ENCODE measurements at regions not wholly inside any gene's neighbourhood (a gene's known extent, or its start where the extent isn't known, plus 50 kb on each side); places are given as distances from the start of the nearest gene placed in this dataset.
"Not testable (repeated sequence)": the region's sequence is repeated elsewhere in the genome, so short reads cannot be mapped to it uniquely, and the experiment has no call there.

DNA sequence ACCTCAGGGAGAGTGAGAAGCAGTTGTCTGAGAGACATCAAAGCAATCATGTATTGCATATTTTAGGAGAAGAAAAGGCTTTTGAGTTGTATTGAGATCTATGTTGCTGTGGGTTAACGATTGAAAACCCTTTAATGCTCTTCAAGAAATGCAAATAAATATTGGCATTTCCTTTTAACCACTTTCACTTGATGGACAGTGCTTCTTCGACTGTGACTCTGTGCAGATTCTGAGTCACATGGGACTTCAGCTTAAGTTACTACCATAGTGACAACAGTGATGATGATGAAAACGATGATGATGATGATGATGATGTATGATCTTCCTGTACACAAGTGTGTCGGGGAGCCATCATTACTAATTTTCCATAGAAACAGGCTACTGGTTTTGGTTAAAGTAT lies 181.8 kb downstream of the AKAIN1 start:
- DNase-seq, result no peak

DNA sequence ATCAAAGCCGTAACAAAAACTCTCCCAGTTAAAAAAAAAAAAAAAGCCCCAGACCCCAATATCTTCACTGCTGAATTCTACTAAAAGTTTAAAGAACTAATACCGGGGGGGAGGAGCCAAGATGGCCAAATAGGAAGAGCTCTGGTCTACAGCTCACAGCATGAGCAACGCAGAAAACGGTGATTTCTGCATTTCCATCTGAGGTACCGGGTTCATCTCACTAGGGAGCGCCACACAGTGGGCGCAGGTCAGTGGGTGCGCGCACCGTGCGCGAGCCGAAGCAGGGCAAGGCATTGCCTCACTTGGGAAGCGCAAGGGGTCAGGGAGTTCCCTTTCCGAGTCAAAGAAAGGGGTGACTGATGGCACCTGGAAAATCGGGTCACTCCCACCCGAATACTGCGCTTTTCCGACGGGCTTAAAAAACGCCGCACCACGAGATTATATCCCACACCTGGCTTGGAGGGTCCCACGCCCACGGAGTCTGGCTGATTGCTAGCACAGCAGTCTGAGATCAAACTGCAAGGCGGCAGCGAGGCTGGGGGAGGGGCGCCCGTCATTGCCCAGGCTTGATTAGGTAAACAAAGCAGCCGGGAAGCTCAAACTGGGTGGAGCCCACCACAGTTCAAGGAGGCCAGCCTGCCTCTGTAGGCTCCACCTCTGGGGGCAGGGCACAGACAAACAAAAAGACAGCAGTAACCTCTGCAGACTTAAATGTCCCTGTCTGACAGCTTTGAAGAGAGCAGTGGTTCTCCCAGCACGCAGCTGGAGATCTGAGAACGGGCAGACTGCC lies 192.8 kb downstream of the AKAIN1 start:
- DNase-seq, result not testable (repeated sequence)

DNA sequence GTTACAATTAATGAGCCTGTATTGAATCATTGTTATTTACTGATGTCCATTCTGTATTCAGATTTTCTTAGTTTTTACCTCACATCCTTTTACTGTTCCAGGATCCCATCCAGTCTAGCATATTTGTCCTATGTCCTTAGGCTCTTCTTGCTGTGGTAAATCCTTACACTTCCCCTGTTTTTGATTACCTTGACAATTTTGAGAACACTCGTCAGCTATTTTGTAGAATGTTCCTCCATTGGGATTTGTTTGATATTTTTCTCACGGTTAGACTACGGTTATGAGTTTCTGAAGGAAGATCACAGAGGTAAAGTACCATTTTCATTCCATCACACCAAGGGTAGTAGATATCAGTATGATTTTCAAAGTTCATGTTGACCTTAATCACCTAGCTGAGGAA lies 202.3 kb downstream of the AKAIN1 start:
- DNase-seq, result no peak

DNA sequence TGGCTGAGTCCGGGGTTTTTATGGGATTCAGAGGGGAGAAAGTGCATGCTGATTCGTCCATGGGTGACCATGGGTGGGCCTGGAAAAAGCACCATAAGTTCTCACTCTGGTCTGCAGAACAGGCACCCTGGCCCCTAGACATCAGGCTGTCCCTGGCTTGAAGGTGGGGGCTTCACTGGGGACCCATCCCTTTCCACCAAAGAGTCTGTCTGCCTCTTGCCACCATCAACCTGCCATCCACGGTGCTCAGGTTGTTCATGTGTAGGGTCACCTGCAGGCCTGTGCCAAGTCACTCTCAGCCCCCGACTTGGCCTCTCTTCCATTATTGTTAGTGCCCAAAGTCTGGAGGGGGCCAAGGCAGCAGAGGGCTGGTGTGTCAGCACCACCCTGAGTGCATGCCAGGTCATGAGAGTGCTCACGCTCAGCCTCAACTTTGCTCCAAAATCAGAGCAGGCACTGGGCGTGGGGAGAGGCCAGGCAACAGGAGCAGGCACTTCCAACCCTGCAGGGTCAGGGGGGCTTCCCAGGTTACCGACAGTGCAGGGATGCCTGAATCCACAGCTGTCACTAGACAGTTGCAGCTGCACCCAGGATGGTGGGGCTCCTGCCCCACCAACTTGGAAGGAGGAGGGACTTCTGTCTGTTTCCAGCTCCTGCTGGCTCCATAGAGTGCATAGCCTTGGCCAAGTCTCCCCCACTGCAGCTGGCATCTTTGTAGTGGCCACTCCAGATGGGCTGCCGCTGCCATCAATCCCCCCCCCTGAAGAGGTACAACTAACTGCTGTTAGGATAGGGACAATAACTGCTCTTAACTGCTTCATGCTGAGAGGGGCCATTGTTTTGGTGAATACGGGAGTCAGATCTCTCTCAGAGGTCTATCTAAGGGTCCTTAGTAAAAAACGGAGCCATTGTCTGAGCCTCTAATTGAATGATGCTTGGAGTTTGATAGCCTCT lies 209.3 kb downstream of the AKAIN1 start:
- DNase-seq, result no peak

DNA sequence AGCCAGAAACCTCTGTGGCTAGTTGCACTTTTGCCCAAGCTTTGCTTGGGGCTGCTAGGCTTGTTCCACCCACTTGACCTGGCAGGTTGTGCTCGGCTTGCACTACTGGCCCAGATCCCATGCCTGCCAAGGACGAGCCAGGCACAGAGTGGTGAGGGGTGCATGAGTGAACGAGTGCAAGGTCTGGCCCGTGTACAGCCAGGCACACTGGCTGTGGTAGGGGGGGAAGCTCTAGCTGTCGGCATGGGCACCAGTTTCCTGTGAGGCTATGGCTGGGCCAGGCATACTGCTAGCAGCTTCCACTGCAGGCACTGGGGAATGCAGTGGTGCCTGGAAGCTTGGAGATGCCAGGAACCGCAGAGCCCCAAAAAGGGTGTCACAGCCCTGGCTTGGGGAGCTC lies 210.4 kb downstream of the AKAIN1 start:
- DNase-seq, result no peak

DNA sequence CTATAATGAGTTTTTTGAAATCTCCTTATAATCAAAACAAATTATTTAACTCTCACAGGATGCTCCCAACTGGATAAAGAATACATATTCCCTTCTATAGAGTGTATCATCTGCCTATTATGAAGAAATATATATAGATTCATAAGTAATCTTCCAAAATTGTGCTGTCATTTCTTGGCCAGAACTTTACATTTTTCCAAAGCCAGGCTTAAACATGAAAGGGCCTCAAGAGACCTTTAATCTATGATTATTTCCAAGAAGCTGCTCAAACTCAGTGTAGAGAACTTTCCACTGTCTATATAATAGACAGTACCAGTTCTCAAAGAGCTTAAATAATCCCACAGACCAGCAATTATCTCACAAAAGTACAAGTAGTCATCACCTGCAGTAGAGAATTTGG lies 211.0 kb downstream of the AKAIN1 start:
- no peak for DNase-seq

DNA sequence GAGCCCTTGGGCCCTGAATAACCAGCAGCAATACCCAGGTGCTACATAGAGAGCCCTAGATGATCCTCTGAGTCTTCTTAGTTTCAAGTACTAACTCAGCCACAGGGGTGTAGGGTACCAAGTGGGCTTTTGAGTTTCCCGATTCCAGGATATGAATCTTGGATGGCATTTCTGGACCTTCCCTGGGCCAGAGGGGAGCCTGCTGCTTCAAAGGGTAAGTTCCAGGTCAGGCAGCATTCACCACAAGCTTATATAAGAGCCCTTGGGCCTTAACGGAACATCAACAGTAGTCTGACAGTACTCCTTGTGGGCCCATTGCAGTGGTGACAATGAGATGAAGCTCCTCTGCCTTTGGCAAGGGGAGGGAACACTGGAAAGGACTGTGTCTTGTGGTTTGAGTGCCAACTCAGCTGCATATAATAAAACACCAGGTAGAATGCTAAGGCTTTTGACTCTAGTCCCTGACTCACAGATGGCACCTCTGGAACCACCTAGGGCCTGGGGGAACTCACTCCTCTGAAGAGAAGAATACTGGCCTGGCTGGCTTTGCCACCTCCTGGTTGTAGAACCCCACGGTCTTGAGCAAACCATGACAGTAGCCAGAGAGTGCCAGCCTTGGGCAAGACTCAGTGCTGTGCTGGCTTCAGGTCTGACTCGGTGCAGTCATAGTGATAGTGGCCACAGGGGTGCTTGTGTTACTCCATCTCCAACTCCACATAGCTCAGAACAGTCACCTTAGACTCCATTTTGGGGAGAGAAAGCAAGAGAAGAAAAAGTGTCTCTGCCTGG lies 235.7 kb downstream of the AKAIN1 start:
- no peak for DNase-seq

DNA sequence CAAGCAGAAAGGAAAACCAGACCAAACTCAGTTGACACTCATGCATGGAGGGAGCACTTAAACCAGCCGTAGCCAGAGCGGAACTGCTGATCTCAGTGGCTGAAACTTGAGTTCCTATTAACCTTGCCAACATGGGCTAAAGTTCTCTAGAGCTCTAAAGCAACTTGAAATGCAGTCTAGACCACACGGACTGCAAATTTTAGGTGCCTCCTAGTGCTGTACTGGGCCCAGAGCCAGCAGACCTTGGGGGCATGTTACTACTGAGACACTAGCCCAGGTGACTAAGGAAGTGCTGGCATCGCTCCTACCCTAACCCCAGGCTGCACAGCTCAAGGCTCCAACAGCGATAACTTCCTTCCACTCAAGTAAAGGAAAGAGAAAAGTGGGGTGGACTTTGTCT lies 236.5 kb downstream of the AKAIN1 start:
- DNase-seq, result no peak

DNA sequence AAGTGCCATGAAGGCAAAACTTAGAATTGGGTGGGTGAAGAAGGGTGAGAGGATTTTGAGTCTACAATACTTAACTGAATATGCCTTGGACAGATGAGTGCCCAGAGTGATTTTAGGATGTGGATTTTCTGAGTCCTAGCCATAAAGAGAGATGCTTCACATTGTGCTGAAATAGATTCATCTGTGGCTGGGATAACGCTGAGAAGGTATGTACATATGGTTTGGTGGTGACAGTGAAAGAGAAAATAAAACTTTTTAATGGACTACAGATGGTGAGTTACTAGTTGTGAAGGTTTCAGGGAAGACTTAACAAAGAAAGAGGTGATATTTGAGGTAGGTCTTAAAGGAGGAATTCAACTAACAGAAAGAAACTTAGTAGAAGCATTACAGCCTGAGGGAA lies 265.8 kb downstream of the AKAIN1 start:
- no peak for DNase-seq

DNA sequence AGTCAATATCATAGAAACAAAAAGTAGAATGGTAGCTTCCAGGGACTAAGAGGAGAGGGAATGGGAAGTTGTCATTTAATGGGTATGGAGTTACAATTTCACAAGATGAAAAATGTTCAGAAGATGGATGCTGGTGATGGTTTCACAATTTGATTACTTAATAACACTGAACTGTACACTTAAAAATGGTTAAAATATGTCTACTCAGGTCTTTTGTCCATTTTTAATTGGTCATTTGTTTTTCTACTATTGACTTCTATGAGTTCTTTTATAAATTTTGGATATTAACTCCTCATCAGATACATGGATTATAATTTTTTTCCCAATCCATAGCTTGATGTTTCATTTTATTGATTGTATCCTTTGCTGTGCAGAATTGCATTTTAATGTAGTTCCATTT lies 275.5 kb downstream of the AKAIN1 start:
- no peak for DNase-seq

DNA sequence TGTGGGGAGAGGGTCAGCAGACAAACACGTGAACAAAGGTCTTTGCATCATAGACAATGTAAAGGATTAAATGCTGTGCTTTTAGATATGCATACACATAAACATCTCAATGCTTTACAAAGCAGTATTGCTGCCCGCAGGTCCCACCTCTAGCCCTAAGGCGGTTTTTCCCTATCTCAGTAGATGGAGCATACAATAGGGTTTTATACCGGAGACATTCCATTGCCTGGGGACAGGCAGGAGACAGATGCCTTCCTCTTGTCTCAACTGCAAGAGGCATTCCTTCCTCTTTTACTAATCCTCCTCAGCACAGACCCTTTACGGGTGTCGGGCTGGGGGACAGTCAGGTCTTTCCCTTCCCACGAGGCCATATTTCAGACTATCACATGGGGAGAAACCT lies 279.5 kb downstream of the AKAIN1 start:
- DNase-seq, result not testable (repeated sequence)

DNA sequence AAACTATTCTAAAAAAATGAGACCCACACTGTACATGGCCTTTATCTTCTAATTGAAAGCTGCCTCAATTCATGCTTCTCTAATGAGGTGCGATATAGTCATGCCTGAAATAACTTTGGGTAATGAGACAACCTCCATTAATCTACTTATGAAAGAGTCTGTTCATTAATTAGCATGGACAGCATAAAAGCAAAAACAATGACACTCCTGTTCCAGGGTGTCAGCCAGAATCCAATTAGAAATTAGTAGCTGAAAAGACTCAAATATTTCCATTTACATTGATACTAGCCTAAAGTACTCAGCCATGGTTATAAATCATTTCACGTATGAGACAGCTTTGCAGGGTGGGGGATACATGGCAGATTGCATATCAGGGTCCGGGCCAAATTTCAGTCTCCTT lies 288.7 kb downstream of the AKAIN1 start:
- DNase-seq, result no peak

DNA sequence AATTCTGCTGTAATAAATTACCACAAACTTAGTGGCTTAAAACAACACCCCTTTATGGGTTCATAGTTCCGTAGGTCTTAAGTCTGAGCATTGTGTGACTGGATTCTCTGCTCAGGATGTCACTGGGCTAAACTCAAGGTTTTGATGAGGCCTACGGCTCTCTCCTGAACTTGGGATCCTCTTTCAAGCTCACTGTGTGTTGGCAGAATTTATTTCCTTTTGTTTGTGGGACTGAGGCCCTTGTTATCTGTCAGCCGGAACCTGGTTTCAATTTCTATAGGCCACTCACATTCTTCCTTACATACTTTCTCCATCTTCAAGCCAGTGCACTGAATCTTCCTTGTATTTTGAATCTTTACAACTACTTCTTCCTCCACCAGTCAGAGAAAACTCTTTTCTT lies 290.2 kb downstream of the AKAIN1 start:
- no peak for DNase-seq

DNA sequence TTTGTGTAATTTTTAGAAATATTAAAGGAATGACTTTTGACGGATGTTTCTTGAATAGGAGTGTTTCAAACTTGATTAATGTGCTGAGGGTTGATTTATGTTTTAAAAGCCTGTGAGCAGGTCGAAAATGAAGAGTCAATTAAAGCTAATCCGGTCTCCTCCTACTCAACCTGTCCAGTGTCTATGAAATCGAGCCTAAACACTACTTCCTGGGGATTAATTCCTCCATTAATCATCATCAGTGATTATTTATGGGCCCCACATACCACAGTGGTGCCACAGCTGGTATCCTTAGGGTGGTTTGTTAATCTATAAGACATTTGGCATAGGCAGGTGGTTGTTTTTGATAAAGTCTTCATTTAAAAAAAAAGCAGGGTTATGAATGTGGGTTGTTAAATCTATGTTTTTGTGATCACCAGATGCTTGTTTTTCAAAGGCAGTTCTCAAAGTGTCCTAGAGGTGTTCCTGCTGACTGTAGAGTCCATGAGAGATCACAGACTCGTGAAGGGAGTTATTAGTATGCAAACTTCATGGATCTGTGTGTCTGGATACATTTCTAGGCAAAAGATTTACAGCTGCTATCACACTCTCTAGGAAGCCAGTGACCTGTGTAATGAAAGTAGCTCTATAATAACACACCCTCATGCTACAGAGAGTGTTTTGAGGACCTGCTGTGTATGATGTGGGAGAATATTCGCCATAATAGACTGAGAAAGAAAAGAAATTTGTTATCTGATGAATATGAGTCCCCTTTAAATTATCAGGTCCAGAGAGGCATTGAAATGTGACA lies 308.6 kb downstream of the AKAIN1 start:
- no peak for DNase-seq

DNA sequence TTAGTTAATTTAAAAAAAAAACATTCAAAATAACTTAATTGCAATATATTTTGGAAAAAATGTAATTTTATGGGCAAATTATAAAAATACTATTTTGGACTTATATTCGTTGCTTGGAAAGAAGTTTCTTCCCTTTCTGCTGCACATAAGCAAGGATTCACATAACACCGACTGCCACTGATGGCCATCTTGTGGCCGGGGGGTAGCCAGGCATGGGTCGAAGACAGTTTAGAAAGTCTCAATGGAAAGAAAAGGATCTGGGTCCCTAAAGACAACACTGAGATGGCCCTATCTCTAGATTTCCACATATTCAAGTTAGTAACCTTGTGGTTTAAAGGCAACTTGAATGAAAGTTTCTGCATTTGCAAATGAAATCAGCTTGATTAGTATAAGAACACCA lies 318.6 kb downstream of the AKAIN1 start:
- DNase-seq, result no peak

DNA sequence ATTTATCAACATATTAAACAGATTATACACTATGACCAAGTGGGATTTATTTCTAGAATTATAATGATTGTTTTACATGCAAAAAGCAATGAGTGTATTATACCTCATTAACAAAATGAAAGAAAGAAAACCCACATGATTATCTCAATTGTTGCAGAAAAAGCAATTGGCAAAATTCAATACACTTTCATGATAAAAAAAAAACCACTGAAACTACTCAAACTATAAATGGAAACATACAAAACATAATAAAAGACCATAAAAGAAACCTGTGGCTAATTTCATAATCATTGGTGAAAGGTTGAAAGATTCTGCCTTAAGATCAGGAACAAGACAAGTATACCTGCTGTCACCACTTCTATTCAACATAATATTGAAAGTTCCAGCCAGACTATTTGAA lies 325.9 kb downstream of the AKAIN1 start:
- no peak for DNase-seq

DNA sequence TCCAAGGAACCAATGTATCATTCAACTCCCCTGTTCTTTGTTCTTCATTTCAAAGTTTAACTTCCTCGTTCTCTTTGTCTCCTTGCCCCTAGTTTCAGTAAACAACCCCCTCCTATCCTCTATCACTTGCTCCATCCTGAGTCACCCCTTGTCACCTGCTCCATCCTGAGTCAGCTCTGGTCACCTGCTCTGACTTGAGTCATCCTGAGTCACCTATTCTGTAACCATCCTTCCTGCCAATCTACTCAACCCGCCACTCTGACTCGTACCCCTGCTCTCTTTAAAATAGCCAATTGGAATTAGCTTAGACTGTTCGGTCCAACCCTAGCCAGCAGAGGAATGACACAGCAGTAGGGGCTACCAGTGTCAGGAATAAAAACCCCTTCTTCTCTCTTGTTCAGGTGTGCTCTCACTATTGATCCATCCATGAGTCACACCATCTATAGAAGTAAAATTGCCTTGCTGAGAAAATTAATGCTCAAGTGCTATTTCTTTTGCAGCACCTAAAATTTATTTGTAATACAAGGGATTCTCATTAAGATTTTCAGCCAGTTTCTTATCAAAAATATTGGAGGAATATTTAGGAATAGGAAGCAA lies 326.8 kb downstream of the AKAIN1 start:
- no peak for DNase-seq

DNA sequence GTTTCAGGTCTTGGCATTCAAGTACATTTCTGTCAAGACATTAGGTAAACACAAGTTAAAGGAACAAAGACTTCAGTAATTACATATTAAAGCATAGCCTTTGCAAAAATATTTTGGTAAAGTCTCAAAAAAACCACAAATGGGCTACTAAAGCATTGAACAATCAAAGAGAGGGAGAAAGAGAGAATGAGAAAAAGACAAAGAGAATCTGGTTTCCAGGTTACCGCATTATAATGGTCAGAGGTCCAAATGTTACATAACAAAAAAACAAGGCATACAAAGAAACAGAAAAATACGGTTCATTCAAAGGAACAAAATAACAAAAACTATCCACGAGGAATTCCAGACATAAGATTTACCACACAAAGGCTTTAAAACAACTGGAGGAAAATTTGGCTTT lies 327.9 kb downstream of the AKAIN1 start:
- no peak for DNase-seq

DNA sequence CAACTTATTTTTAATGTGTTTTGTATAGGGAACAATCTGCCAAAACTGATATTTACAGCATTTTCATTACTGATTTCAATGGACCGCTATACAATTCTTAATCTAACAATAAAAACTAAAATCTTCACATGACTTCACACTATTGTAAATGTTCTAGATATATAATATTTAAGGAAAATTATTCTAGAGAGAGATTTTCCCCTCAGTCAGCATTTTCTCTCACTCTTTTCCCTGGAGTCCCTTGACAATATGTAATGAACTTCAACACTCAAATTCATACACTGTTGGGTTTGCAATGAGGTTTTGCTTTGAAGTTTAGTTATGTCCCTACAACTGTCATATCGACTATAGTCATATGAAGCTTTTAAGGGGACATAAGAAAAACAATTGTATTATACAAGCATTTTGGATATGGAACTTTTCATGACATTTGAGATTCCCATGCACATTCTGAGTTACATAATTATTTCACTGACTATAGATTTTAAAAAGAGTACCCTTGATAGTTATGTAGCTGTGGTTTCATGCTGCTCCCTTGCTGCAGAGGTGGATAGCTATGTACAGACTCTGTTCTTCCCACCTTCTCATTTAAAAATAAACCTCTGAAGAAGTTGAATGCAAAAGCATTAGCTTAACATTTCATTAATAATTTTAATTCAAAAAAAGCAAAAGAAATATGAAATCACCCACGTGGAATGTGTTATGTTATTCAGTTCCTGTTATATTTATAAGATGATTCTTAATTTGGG lies 338.5 kb downstream of the AKAIN1 start:
- DNase-seq, result no peak

DNA sequence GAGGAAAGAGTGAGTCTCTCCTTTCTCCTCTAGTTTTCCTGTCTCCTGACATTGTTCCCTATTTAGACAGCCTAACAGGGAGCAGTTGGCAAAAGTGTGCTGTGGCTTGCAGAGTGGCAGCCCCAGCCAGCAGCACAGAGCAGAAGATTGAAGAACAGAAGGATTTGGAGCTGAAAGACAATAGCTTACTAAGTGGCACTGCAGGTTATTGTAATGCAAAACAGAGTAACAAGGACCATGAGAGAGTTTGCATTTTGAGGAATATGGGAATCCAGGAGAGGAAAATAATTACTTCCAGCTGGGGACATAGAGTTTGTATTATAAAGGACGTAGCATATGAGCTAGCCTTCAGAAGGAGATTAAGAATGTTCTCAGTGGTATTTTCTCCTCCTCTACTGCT lies 342.4 kb downstream of the AKAIN1 start:
- no peak for DNase-seq

DNA sequence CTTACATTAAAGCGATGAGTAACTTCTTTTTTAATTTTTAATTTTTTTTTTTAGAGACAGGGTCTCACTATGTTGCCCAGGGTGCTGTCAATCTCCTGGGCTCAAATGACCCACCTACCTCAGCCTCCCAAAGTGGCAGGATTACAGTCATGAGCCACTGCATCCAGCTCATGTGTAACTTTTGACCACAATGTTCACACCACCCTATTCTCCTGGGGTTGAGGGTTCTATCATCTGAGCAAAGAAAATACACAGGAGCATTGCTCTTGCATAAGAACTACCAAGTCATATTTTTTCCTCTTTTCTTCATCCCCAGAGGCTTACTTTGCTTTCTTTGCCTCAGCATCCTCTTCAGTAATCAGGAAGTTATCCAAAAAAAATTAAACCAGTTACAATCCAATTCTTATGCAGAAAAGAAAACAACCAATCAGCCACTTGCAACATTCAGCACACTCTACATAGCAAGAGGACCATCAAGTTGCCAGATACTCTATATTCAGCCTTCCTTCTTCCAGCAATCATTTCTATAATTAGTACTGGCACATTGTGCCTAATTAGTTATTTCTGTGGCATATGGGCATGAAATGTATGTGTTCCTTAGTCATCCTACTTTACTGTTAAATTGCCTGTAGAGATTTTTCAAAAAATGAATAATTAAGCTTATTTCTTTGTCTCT lies 345.6 kb downstream of the AKAIN1 start:
- no peak for DNase-seq

Data from activated CD8-positive, alpha-beta memory T cell treated with anti-CD3 and anti-CD28 coated beads for 24 hours (primary cell).